Loucy (cell line): ENCODE measurements at regions not wholly inside any gene's neighbourhood (a gene's known extent, or its start where the extent isn't known, plus 50 kb on each side); places are given as distances from the start of the nearest gene placed in this dataset.

ENCODE experiments used
- H2AFZ ChIP-seq: fragments of 200-600 bp; sonication (generic); 2 replicates; pipeline ENCODE4 v1.6.0; 2016; ENCODE audit warnings: antibody characterized with exemption, mild to moderate bottlenecking, low read length, moderate library complexity
- H3F3A ChIP-seq: fragments of 200-600 bp; 2 replicates; pipeline ENCODE4 v1.6.0; 2016; ENCODE audit warnings: antibody characterized with exemption, low read depth, mild to moderate bottlenecking
- H3K27me3 ChIP-seq: fragments of 200-600 bp; sonication (generic); 2 replicates; pipeline ENCODE4 v1.6.1; 2014; ENCODE audit warnings: low read length, mild to moderate bottlenecking; ENCODE audit not compliant: insufficient read depth, poor library complexity, severe bottlenecking
- H3K36me3 ChIP-seq: fragments of 200-600 bp; sonication (generic); 2 replicates; pipeline ENCODE4 v1.6.1; 2016; ENCODE audit warnings: low read length; ENCODE audit not compliant: insufficient read depth
- H3K4me1 ChIP-seq: fragments of 200-600 bp; sonication (generic); 2 replicates; pipeline ENCODE4 v1.5.1; 2014; ENCODE audit warnings: low read length, mild to moderate bottlenecking; ENCODE audit not compliant: insufficient read depth, poor library complexity, severe bottlenecking
- H3K4me2 ChIP-seq: fragments of 200-600 bp; sonication (generic); 2 replicates; pipeline ENCODE4 v1.6.0; 2014; ENCODE audit warnings: antibody characterized with exemption, low read length, low read depth, mild to moderate bottlenecking; ENCODE audit not compliant: poor library complexity, severe bottlenecking
- H3K4me3 ChIP-seq: fragments of 200-600 bp; sonication (generic); 2 replicates; pipeline ENCODE4 v1.5.1; 2014; ENCODE audit warnings: low read length, mild to moderate bottlenecking, mixed read lengths; ENCODE audit not compliant: poor library complexity, severe bottlenecking
- H3K79me2 ChIP-seq: fragments of 200-600 bp; sonication (generic); 2 replicates; pipeline ENCODE4 v1.6.1; 2014; ENCODE audit warnings: low read length; ENCODE audit not compliant: insufficient read depth
- H3K9ac ChIP-seq: fragments of 200-600 bp; sonication (generic); 2 replicates; pipeline ENCODE4 v1.6.0; 2014; ENCODE audit warnings: mild to moderate bottlenecking, low read depth, low read length, moderate library complexity; ENCODE audit not compliant: poor library complexity, severe bottlenecking
- H3K9me2 ChIP-seq: fragments of 200-600 bp; sonication (generic); replicated peaks from 2 replicates; pipeline ENCODE4 v1.6.1; 2016; ENCODE audit warnings: low read depth, low read length, mixed read lengths
- H3K9me3 ChIP-seq: fragments of 200-600 bp; sonication (generic); 2 replicates; pipeline ENCODE4 v1.6.1; 2014; ENCODE audit warnings: mild to moderate bottlenecking, antibody characterized with exemption, low read length, low read depth; ENCODE audit not compliant: insufficient read depth
- H4K20me1 ChIP-seq: fragments of 200-600 bp; sonication (generic); 2 replicates; pipeline ENCODE4 v1.6.0; 2014; ENCODE audit warnings: antibody characterized with exemption, low read length, mild to moderate bottlenecking; ENCODE audit not compliant: insufficient read depth, poor library complexity, severe bottlenecking
- EZH2phosphoT487 ChIP-seq: fragments of 200-600 bp; IDR thresholded peaks from 2 replicates; pipeline ENCODE4 v1.6.1; 2018; ENCODE audit warnings: antibody characterized with exemption, mild to moderate bottlenecking, moderate library complexity, borderline replicate concordance
- TF ChIP-seq, protein P1 (sequence below): fragments of 200-600 bp; sonication (generic); conservative IDR thresholded peaks from 2 replicates; pipeline ENCODE4 v1.5.1; 2014; ENCODE audit warnings: mild to moderate bottlenecking, antibody characterized with exemption, low read length

GRCh38 chr4:123649250-123649644, 252.7 kb downstream of the SPRY1 start:
- no peaks in the 10 kb centered on the region for H4K20me1 ChIP-seq
- peaks cover 15% of the 10 kb centered on the region for H3K4me1 ChIP-seq
- H2AFZ ChIP-seq: peak overlapping the region; percentile 24
- H3K9me2 ChIP-seq: no peaks in the 10 kb centered on the region
- H3K79me2 ChIP-seq: no peaks in the 10 kb centered on the region
- H3K36me3 ChIP-seq: no peaks in the 10 kb centered on the region
- H3F3A ChIP-seq: no peaks in the 10 kb centered on the region
- H3K4me2 ChIP-seq: no peak overlapping the region
- H3K9ac ChIP-seq: no peak overlapping the region
- no peak for TF ChIP-seq EZH2phosphoT487
- TF ChIP-seq, protein P1, sequence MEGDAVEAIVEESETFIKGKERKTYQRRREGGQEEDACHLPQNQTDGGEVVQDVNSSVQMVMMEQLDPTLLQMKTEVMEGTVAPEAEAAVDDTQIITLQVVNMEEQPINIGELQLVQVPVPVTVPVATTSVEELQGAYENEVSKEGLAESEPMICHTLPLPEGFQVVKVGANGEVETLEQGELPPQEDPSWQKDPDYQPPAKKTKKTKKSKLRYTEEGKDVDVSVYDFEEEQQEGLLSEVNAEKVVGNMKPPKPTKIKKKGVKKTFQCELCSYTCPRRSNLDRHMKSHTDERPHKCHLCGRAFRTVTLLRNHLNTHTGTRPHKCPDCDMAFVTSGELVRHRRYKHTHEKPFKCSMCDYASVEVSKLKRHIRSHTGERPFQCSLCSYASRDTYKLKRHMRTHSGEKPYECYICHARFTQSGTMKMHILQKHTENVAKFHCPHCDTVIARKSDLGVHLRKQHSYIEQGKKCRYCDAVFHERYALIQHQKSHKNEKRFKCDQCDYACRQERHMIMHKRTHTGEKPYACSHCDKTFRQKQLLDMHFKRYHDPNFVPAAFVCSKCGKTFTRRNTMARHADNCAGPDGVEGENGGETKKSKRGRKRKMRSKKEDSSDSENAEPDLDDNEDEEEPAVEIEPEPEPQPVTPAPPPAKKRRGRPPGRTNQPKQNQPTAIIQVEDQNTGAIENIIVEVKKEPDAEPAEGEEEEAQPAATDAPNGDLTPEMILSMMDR: no peak
- no peaks in the 10 kb centered on the region for H3K27me3 ChIP-seq
- H3K4me3 ChIP-seq: no peak overlapping the region
- H3K9me3 ChIP-seq: no peaks in the 10 kb centered on the region

DNA sequence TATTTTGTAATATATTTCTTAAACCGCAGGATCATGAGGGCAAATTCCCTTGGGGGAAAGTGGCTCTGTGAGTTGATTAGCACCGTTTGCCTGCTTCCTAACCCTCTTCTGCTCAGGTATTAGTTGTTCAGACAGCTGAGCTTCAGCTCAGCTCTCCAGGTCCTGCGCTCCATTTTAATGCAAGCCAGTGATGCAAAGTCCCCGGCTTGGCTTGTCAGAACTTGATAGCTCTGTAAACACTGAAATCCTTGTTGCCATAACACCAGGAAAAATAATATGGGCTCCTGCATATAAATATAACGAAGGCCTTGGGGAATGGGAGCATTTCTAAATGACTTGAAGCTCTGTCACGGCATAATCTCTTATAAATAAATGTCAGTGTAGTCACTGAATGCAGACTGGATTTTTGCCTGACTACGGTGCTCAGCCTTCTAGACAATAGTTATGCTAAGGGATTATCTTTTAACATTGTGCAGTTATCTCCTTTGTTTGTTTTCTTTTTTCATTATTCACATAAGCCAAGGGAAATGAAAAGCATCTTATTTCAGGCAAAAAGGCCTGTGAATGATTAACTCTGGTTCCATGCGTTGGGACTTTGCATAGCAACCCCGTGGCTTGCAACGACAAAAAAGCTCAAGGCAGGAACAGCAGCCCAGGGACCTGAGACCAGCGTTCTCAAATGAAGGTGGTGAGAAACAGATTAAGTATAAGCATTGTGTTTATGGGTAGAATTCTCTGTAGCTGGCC, 253.2 kb downstream of the SPRY1 start:
- Histone ChIP-seq H3K9me2 (no peaks in the 10 kb centered on the region), H4K20me1 (no peaks in the 10 kb centered on the region), H3K9ac (no peak overlapping the region), H3K4me1 (peaks cover 15% of the 10 kb centered on the region), H3K4me2 (no peak overlapping the region), H3K9me3 (no peaks in the 10 kb centered on the region), H3K36me3 (no peaks in the 10 kb centered on the region), H3K27me3 (no peaks in the 10 kb centered on the region), H3K4me3 (no peak overlapping the region), H3K79me2 (no peaks in the 10 kb centered on the region), H2AFZ (peak overlapping the region; percentile 24), H3F3A (no peaks in the 10 kb centered on the region)
- TF ChIP-seq EZH2phosphoT487: no peak
- TF ChIP-seq, protein P1: no peak

DNA sequence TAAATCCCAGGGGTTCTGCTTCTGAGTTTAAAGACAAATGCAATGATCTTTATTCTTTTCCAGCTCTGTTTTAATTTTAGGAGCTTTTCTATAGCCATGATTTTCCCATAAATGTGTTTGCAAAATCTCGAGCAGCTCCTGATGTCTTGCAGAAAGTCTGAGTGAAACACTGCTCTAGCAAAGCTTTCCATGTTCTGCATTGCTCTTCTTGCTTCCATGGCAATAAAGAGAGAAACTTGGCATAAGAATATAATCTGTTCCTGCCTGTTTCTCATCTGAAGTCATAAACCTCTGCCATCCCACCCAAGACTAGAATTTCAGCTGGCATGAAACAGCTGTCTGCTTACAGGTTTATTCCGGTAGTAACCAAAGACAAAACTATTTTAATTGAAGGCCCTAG, 254.5 kb downstream of the SPRY1 start:
- Histone ChIP-seq H3K4me2 (no peak overlapping the region), H3K9ac (no peak overlapping the region), H3K9me2 (no peaks in the 10 kb centered on the region), H2AFZ (0 out of 2 replicates have a peak overlapping the region, but pooled peaks have one; percentile 10), H3K79me2 (no peaks in the 10 kb centered on the region), H3K4me1 (peaks cover 15% of the 10 kb centered on the region), H3F3A (no peaks in the 10 kb centered on the region), H4K20me1 (no peaks in the 10 kb centered on the region), H3K9me3 (peaks cover under 1% of the 10 kb centered on the region; the same call in 1 of the 2 replicates), H3K27me3 (no peaks in the 10 kb centered on the region), H3K4me3 (no peak overlapping the region), H3K36me3 (no peaks in the 10 kb centered on the region)
- no peak for TF ChIP-seq EZH2phosphoT487
- TF ChIP-seq, protein P1: no peak
